ENCODE measurements at regions not wholly inside any gene's neighbourhood (a gene's known extent, or its start where the extent isn't known, plus 50 kb on each side); places are given as distances from the start of the nearest gene placed in this dataset.

- no peak for DNase-seq
These were observed 92.6 kb upstream of the PBX1 start for GRCh38 chr1:164466429-164466828.

DNA sequence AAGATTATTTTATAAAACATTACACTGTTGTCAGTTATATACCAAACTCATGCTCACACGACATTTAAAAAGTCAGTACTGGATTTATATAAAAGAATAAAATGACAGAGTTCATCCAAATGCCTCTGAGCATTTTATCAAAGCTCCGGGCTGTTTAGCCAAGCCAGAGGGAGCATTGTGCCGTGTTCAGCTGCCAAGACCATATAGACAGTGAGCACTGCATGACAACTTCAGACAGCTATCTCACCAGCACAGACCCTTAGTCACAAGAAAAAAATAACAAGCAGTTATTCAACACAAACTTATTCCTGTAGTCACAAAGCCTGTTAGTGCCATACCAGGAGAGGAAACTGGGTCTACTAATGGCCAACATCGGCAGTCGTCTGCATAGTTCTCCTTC, 88.0 kb upstream of the PBX1 start:
- no peak for DNase-seq

DNA sequence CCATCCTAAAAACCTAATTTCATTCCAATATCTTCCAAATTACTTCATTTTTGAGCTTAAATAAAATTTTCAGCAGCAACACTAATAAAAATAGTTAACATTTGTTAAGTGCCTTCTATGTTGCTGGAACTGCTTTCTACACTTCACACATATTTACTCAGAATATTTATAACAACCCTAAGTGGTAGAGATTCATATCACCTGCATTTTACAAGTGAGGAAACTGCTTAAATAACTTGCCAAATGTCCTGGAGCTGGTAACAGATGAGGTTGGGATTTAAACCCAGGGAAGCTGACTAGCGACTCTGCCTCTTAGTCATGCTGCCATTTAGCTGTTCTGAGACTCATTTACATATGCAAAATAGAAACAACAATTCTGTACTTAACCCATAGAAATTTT, 86.1 kb upstream of the PBX1 start:
- DNase-seq = no peak

- no peak for DNase-seq
These were observed 85.4 kb upstream of the PBX1 start for GRCh38 chr1:164473544-164473943.

DNA sequence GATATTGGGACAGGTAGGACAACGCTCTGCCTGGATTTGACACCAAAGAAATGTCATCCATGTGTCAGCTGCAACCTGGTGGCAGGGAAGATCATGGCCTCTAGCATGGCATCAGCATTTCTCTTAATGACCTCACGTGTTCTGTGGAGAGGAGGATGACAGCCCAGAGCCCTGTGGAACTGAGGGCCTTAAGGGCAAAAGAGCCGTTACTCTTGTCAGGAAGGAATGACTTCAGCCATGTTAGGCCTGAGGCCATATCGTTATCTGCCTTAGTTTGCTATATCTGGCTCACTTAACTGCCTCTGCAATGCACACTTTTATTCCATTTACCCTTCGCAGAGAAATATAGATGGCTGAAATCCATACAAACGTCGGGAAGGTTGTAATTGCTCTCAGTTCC, 83.2 kb upstream of the PBX1 start:
- DNase-seq = no peak

GRCh38 chr1:164477343-164477742, 81.6 kb upstream of the PBX1 start:
- no peak for DNase-seq

DNA sequence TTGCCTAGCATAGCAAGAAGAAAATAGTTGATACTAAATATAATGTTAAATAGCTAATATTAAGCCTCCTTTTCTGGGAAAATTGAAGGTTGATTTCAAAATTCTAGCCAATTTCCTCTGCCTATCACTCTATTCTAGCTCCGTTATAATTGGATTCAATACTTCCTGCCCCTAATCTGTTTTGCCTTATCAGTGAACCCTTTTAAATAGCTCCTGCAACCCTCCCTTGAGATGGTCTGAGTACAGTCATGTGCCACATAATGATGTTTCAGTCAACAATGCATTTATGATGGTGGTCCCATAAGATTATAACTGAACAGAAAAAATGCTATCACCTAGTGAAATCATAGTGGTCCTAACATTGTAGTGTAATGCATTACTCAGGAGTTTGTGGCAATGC, 79.7 kb upstream of the PBX1 start:
- no peak for DNase-seq

DNA sequence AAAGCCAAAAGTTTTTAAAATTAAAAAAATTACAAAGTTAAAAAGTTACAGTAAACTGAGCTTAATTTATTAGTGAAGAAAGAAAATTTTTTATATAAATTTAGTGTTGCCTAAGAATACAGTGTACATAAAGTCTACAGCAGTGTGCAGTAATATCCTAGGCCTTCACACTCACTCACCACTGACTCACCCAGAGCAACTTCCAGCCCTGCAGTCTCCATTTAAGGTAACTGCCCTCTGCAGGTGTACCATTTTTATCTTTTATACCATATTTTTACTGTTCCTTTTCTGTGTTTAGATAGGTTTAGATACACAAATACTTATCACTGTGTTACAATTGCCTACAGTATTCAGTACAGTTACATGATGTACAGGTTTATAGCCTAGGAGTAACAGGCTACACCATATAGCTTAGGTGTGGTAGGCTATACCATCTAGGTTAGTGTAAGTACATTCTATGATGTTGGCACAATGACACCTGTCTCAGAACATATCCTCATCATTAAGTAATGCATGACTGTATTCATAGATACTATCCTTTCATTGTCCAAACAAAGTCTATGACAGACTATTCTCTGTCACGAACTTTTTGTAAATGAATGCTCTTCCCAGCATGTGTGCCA, 78.6 kb upstream of the PBX1 start:
- DNase-seq = no peak

DNA sequence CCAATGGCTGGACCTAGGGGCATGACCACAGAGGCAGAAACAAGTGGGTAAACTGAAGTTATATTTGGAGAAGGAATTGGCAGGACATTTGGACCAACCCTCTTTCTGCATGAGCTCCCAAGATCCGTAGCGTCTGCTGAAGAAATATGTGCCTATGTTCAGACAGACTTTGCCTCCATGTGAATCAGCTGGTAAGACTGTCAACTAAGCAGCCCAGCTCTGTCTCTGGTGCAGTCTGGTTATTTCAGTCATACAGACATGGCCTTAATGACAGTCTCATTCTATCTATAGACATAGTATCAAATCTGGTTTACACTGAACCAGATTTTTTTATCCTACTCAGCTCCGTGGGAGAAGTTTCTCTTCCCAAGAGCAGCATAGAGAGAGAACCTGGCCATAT, 63.1 kb upstream of the PBX1 start:
- no peak for DNase-seq

DNA sequence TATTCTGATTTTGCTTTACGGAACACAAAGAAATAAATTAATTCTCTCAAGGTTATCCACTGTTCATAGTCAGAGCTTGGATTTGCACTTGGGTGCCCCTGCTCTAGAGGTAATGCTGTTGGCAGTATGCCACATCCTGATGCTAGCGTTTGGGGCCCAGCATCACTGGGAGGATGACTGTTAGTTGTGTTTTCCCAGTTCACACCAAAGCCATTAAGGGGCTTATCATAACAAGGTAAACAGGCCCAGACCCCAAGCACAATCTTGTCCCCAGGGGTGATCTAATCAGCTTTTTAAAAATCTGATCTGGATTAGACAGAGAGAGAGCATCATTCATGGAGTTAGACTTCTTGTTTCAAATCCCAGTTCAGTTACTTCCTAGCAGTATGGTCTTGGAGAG, 60.2 kb upstream of the PBX1 start:
- no peak for DNase-seq

DNA sequence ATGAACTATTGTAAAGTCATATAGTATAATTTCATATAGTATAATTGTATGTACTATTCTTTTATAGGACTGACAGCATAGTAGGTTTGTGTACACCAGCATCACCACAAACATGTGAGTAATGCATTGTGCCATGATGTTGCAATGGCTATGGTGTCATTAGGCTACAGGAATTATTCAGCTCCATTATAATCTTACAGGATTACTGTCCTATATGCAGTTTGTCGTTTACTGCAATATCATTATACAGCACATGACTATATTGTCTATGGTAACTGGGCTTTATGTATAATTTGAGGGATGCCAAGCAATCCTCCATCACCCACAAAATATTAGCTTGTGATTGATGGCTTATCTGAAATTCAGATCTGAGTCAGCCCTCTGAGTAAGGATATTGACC, 54.2 kb upstream of the PBX1 start:
- DNase-seq = no peak

Data from left hindlimb (tissue), 1 donor.